ENCODE measurements at regions not wholly inside any gene's neighbourhood (a gene's known extent, or its start where the extent isn't known, plus 50 kb on each side); places are given as distances from the start of the nearest gene placed in this dataset.

GRCh38 chr11:11211186-11211585 lies 141.9 kb downstream of the CSNK2A3 start:
- ChIA-PET CTCF (ENCODE audit: partially characterized antibody) (interaction anchor here (0.6 to 1.5 kb wide), 4 partner anchors 63 to 209 kb away, joined by 3 to 4 read pairs (median 3); no protein-coding TSS in a partner anchor), POLR2A (ENCODE audit: partially characterized antibody) (no interaction called here)
- Histone ChIP-seq H2AFZ (ENCODE audit: low read length) (no peak overlapping the region), H3K4ac (replicated peaks; ENCODE audit: insufficient read length, low read depth, low read length) (no peak overlapping the region), H3K4me1 (replicated peaks in 1 of 4; ENCODE audit: control insufficient read depth in 3 of 4, insufficient read depth in 4 of 4, low read length in 3 of 4) (no peaks in the 10 kb centered on the region), H2BK120ac (replicated peaks; ENCODE audit: low read depth, low read length) (no peak overlapping the region), H4K91ac (replicated peaks; ENCODE audit: insufficient read length, low read length) (no peak overlapping the region), H4K20me1 (replicated peaks in 1 of 2; ENCODE audit: control insufficient read depth in 1 of 2, insufficient read depth in 2 of 2, low read length in 2 of 2) (no peaks in the 10 kb centered on the region), H3K18ac (ENCODE audit: extremely low read depth, low read length) (no peak overlapping the region), H3K79me2 (ENCODE audit: control insufficient read depth in 1 of 2, insufficient read depth in 2 of 2, low read length in 2 of 2) (no peaks in the 10 kb centered on the region), H3K23ac (ENCODE audit: insufficient read length) (no peak overlapping the region), H2BK15ac (ENCODE audit: low read length) (no peak overlapping the region), H3K36me3 (ENCODE audit: control insufficient read depth in 2 of 4, insufficient read depth in 4 of 4, low read length in 3 of 4) (no peaks in the 10 kb centered on the region), H3K56ac (replicated peaks; ENCODE audit: insufficient read length, low read depth, low read length) (no peak overlapping the region), H2BK12ac (ENCODE audit: low read depth, low read length) (no peak overlapping the region), H3K9me3 (ENCODE audit: insufficient read depth in 2 of 2, low read depth in 1 of 2, low read length in 1 of 2) (no peaks in the 10 kb centered on the region), H3K27me3 (replicated peaks in 1 of 4; ENCODE audit: control insufficient read depth in 3 of 4, extremely low read depth in 1 of 4, insufficient read depth in 3 of 4, low read length in 3 of 4) (no peaks in the 10 kb centered on the region), H3K9ac (replicated peaks in 1 of 4; ENCODE audit: extremely low read depth in 1 of 4, low read depth in 3 of 4, low read length in 3 of 4) (no peak overlapping the region), H3K14ac (ENCODE audit: insufficient read length) (no peak overlapping the region), H3K79me1 (ENCODE audit: low read depth, low read length) (no peaks in the 10 kb centered on the region), H2BK5ac (ENCODE audit: low read depth, low read length) (no peak overlapping the region), H4K8ac (ENCODE audit: extremely low read depth, insufficient read depth, low read length) (no peak overlapping the region), H2BK20ac (ENCODE audit: low read length) (no peak overlapping the region), H4K5ac (ENCODE audit: insufficient read length, low read depth, low read length) (no peak overlapping the region), H3K4me2 (ENCODE audit: insufficient read depth in 1 of 2, low read depth in 2 of 2, low read length in 2 of 2) (no peak overlapping the region), H3K23me2 (ENCODE audit: low read depth, low read length) (no peaks in the 10 kb centered on the region; the same call in 1 of the 2 replicates), H3K4me3 (ENCODE audit: extremely low read depth in 1 of 4, insufficient read depth in 2 of 4, low read depth in 3 of 4, low read length in 4 of 4) (no peak overlapping the region), H3K27ac (ENCODE audit: low read depth, low read length) (no peak overlapping the region), H2AK5ac (ENCODE audit: low read depth, low read length) (no peak overlapping the region)
- no peak for TF ChIP-seq BCL11A (IDR thresholded peaks at IDR 0.05; ENCODE audit: low read depth in 2 of 2, low read length in 2 of 2)
- whole genome bisulfite sequencing, 2 experiments (ENCODE audit: extremely low coverage in 1 of 2, insufficient coverage in 1 of 2, insufficient read length in 1 of 2, insufficient replicate concordance in 2 of 2, low coverage in 1 of 2, low lambda C conversion rate in 2 of 2, missing lambda C conversion rate in 1 of 2): 87% methylated on average over 7 of the region's 7 CpGs; no CpG with 5 or more reads in 1 of the 2 experiments
- FAIRE-seq: no peak
- no peak for DNase-seq (ENCODE audit: low read depth in 1 of 2, low spot score in 2 of 2)

All from H1 (cell line).